GM23248 (cell line): ENCODE measurements at regions not wholly inside any gene's neighbourhood (a gene's known extent, or its start where the extent isn't known, plus 50 kb on each side); places are given as distances from the start of the nearest gene placed in this dataset.

Experiments
- DNase-seq: peaks from one replicate; pipeline ENCODE4 v3.0.0-alpha.2; 2015
- H2AFZ ChIP-seq: fragments of 200-600 bp; sonication (generic); 2 replicates; pipeline ENCODE4 v1.6.1; 2016; ENCODE audit warnings: antibody characterized with exemption
- H3F3A ChIP-seq: fragments of 200-600 bp; sonication (generic); 2 replicates; pipeline ENCODE4 v1.6.1; 2016; ENCODE audit warnings: mild to moderate bottlenecking, antibody characterized with exemption, mixed run types; ENCODE audit not compliant: insufficient read depth
- H3K27ac ChIP-seq: fragments of 200-600 bp; sonication (generic); 2 replicates; pipeline ENCODE4 v1.5.1; 2016; ENCODE audit warnings: mild to moderate bottlenecking
- H3K27me3 ChIP-seq: fragments of 200-600 bp; sonication (generic); replicated peaks from 2 replicates; pipeline ENCODE4 v1.6.1; 2016; ENCODE audit warnings: mild to moderate bottlenecking; ENCODE audit not compliant: insufficient read depth
- H3K36me3 ChIP-seq: fragments of 200-600 bp; sonication (generic); 2 replicates; pipeline ENCODE4 v1.6.1; 2016; ENCODE audit warnings: low read depth, mild to moderate bottlenecking
- H3K4me1 ChIP-seq: fragments of 200-600 bp; sonication (generic); 2 replicates; pipeline ENCODE4 v1.6.1; 2016; ENCODE audit warnings: mild to moderate bottlenecking; ENCODE audit not compliant: insufficient read depth
- H3K4me2 ChIP-seq: fragments of 200-600 bp; sonication (generic); one replicate; pipeline ENCODE4 v1.6.1; 2016; ENCODE audit warnings: mild to moderate bottlenecking; ENCODE audit not compliant: unreplicated experiment
- H3K4me3 ChIP-seq: fragments of 200-600 bp; sonication (generic); 2 replicates; pipeline ENCODE4 v1.5.1; 2016; ENCODE audit warnings: mild to moderate bottlenecking
- H3K79me2 ChIP-seq: fragments of 200-600 bp; sonication (generic); 2 replicates; pipeline ENCODE4 v1.6.1; 2016; ENCODE audit warnings: mild to moderate bottlenecking; ENCODE audit not compliant: insufficient read depth
- H3K9ac ChIP-seq: fragments of 200-600 bp; sonication (generic); 2 replicates; pipeline ENCODE4 v1.6.1; 2016; ENCODE audit warnings: mild to moderate bottlenecking
- H3K9me2 ChIP-seq: fragments of 200-600 bp; sonication (generic); 2 replicates; pipeline ENCODE4 v1.6.1; 2016; ENCODE audit warnings: mixed run types, mild to moderate bottlenecking, moderate library complexity; ENCODE audit not compliant: insufficient read depth
- H3K9me3 ChIP-seq: fragments of 200-600 bp; sonication (generic); one replicate; pipeline ENCODE4 v1.6.1; 2017; ENCODE audit warnings: low read depth
- H4K20me1 ChIP-seq: fragments of 200-600 bp; sonication (generic); 2 replicates; pipeline ENCODE4 v1.6.0; 2016; ENCODE audit not compliant: insufficient read depth
- EZH2 ChIP-seq: fragments of 200-600 bp; sonication (generic); IDR thresholded peaks from 2 replicates; pipeline ENCODE4 v1.6.1; 2018; ENCODE audit warnings: antibody characterized with exemption, mild to moderate bottlenecking; ENCODE audit not compliant: insufficient read depth, poor library complexity, severe bottlenecking
- EZH2phosphoT487 ChIP-seq: fragments of 200-600 bp; sonication (generic); IDR thresholded peaks from 2 replicates; pipeline ENCODE4 v1.6.1; 2018; ENCODE audit warnings: antibody characterized with exemption, moderate library complexity, mild to moderate bottlenecking, low read depth; ENCODE audit not compliant: insufficient read depth
- WGBS, 2 experiments: methylation state at CpG; one replicate each; pipeline ENCODE4 v1.1.6; 2015 to 2017; ENCODE audit warnings: low lambda C conversion rate in 2 of 2, low coverage in 1 of 2; ENCODE audit errors: missing lambda C conversion rate in 2 of 2; 5-methylcytosine and 5-hydroxymethylcytosine counted together
- in situ Hi-C: fragments of 300-500 bp; cut with MboI; formaldehyde crosslinking; loops from 2 replicates; pipeline ENCODE4 v1.15.0; 2020

- H3K9ac ChIP-seq = no peak overlapping the region
- H2AFZ ChIP-seq = no peak overlapping the region
- H3K9me2 ChIP-seq = no peaks in the 10 kb centered on the region
- no peaks in the 10 kb centered on the region for H3K27me3 ChIP-seq
- no peaks in the 10 kb centered on the region for H3K9me3 ChIP-seq
- WGBS, 2 experiments = 29 to 36% methylated on average over 12 of the region's 12 CpGs
- TF ChIP-seq EZH2phosphoT487 = no peak
- no peak for TF ChIP-seq EZH2
- in situ Hi-C loops = no loop called here
- H3K36me3 ChIP-seq = no peaks in the 10 kb centered on the region
- H3K4me3 ChIP-seq = no peak overlapping the region
- no peak overlapping the region for H3K27ac ChIP-seq
- no peaks in the 10 kb centered on the region for H4K20me1 ChIP-seq
- H3K79me2 ChIP-seq = no peaks in the 10 kb centered on the region
- H3F3A ChIP-seq = no peaks in the 10 kb centered on the region
- no peak for DNase-seq
- no peaks in the 10 kb centered on the region for H3K4me1 ChIP-seq
- no peak overlapping the region for H3K4me2 ChIP-seq
Observed at GRCh38 chr1:4554271-4554865, 100.0 kb upstream of the AJAP1 start.

- Histone ChIP-seq H3K4me2 (no peak overlapping the region), H3K27me3 (no peaks in the 10 kb centered on the region), H4K20me1 (no peaks in the 10 kb centered on the region), H3K9me3 (no peaks in the 10 kb centered on the region), H3K9ac (no peak overlapping the region), H3K79me2 (no peaks in the 10 kb centered on the region), H3K4me1 (no peaks in the 10 kb centered on the region), H3F3A (no peaks in the 10 kb centered on the region), H3K4me3 (no peak overlapping the region), H3K36me3 (no peaks in the 10 kb centered on the region), H2AFZ (no peak overlapping the region), H3K9me2 (no peaks in the 10 kb centered on the region), H3K27ac (no peak overlapping the region)
- in situ Hi-C loops = no loop called here
- WGBS, 2 experiments = 17 to 21% methylated on average over 5 of the region's 5 CpGs
- no peak for DNase-seq
- TF ChIP-seq EZH2phosphoT487 (no peak), EZH2 (no peak)
Observed at GRCh38 chr1:4557949-4558348, 96.5 kb upstream of the AJAP1 start.

DNA sequence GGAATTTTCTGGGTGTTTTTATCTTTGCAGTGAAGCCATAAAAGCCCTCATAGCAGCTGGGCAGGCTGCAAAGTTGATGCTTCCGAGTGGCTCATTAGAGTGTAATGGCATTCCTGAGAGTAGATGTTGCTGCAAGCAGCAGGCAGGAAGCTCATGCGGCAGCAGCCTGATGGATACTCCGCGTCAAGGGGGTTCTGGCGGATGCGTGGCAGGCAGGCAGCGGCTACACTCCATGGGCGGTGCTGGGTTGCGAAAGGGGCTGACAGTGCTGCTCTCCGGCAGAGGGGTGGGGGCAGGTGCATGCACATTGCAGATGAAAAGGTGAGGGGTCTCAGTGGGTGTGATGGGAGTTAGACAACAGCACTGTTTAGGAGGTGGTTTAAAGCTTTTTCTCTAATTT lies 93.2 kb upstream of the AJAP1 start:
- Histone ChIP-seq H3K27me3 (no peaks in the 10 kb centered on the region), H3K4me1 (no peaks in the 10 kb centered on the region), H2AFZ (no peak overlapping the region), H3K79me2 (no peaks in the 10 kb centered on the region), H3K9ac (no peak overlapping the region), H3F3A (no peaks in the 10 kb centered on the region), H3K36me3 (no peaks in the 10 kb centered on the region), H4K20me1 (no peaks in the 10 kb centered on the region), H3K4me3 (no peak overlapping the region), H3K9me3 (no peaks in the 10 kb centered on the region), H3K27ac (no peak overlapping the region), H3K9me2 (no peaks in the 10 kb centered on the region), H3K4me2 (no peak overlapping the region)
- no peak for TF ChIP-seq EZH2phosphoT487
- DNase-seq = no peak
- 12 to 13% methylated on average over 10 of the region's 10 CpGs for WGBS, 2 experiments
- in situ Hi-C loops = no loop called here

- H3K9me2 ChIP-seq = no peaks in the 10 kb centered on the region
- no peaks in the 10 kb centered on the region for H3K36me3 ChIP-seq
- H3F3A ChIP-seq = no peaks in the 10 kb centered on the region
- no peak overlapping the region for H2AFZ ChIP-seq
- TF ChIP-seq EZH2 (no peak), EZH2phosphoT487 (no peak)
- H3K79me2 ChIP-seq = no peaks in the 10 kb centered on the region
- WGBS, 2 experiments = 56 to 62% methylated on average over 9 of the region's 9 CpGs
- in situ Hi-C loops = no loop called here
- H4K20me1 ChIP-seq = no peaks in the 10 kb centered on the region
- DNase-seq = no peak
- no peak overlapping the region for H3K4me2 ChIP-seq
- no peaks in the 10 kb centered on the region for H3K4me1 ChIP-seq
- H3K4me3 ChIP-seq = no peak overlapping the region
- no peaks in the 10 kb centered on the region for H3K27me3 ChIP-seq
- no peak overlapping the region for H3K9ac ChIP-seq
- H3K9me3 ChIP-seq = no peaks in the 10 kb centered on the region
- no peak overlapping the region for H3K27ac ChIP-seq
Observed at GRCh38 chr1:4562321-4562720, 92.1 kb upstream of the AJAP1 start.

GRCh38 chr1:4563586-4563985 lies 90.8 kb upstream of the AJAP1 start:
- no peaks in the 10 kb centered on the region for H3K9me3 ChIP-seq
- H3K27ac ChIP-seq = no peak overlapping the region
- H3K9me2 ChIP-seq = no peaks in the 10 kb centered on the region
- no peak overlapping the region for H3K4me3 ChIP-seq
- H3K79me2 ChIP-seq = no peaks in the 10 kb centered on the region
- H3K4me2 ChIP-seq = no peak overlapping the region
- no peak for DNase-seq
- no peaks in the 10 kb centered on the region for H3K4me1 ChIP-seq
- TF ChIP-seq EZH2 (no peak), EZH2phosphoT487 (no peak)
- no peak overlapping the region for H2AFZ ChIP-seq
- no peaks in the 10 kb centered on the region for H3K36me3 ChIP-seq
- WGBS, 2 experiments = 4 to 27% methylated on average over 4 of the region's 4 CpGs
- in situ Hi-C loops = no loop called here
- no peaks in the 10 kb centered on the region for H4K20me1 ChIP-seq
- H3F3A ChIP-seq = no peaks in the 10 kb centered on the region
- no peak overlapping the region for H3K9ac ChIP-seq
- no peaks in the 10 kb centered on the region for H3K27me3 ChIP-seq
